ENCODE measurements at regions not wholly inside any gene's neighbourhood (a gene's known extent, or its start where the extent isn't known, plus 50 kb on each side); places are given as distances from the start of the nearest gene placed in this dataset.

GRCh38 chr4:10354225-10354624 lies 103.0 kb downstream of the ZNF518B start:
- Mint-ChIP-seq H3K9me3 (ENCODE audit: unreplicated experiment) (peaks cover 25% of the 10 kb centered on the region), H3K4me1 (ENCODE audit: insufficient read depth, unreplicated experiment) (no peaks in the 10 kb centered on the region), H3K4me3 (ENCODE audit: unreplicated experiment) (no peak overlapping the region), H3K36me3 (ENCODE audit: insufficient read depth, unreplicated experiment) (peaks cover 6% of the 10 kb centered on the region), H3K27ac (ENCODE audit: low read depth, unreplicated experiment) (no peak overlapping the region), H3K27me3 (ENCODE audit: insufficient read depth, unreplicated experiment) (no peaks in the 10 kb centered on the region)
- no peak for DNase-seq (ENCODE audit: unreplicated experiment)
- TF ChIP-seq, protein P1, sequence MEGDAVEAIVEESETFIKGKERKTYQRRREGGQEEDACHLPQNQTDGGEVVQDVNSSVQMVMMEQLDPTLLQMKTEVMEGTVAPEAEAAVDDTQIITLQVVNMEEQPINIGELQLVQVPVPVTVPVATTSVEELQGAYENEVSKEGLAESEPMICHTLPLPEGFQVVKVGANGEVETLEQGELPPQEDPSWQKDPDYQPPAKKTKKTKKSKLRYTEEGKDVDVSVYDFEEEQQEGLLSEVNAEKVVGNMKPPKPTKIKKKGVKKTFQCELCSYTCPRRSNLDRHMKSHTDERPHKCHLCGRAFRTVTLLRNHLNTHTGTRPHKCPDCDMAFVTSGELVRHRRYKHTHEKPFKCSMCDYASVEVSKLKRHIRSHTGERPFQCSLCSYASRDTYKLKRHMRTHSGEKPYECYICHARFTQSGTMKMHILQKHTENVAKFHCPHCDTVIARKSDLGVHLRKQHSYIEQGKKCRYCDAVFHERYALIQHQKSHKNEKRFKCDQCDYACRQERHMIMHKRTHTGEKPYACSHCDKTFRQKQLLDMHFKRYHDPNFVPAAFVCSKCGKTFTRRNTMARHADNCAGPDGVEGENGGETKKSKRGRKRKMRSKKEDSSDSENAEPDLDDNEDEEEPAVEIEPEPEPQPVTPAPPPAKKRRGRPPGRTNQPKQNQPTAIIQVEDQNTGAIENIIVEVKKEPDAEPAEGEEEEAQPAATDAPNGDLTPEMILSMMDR (IDR thresholded peaks at IDR 0.05; ENCODE audit: unreplicated experiment), result no peak
- no TSS peak for BruUV-seq (replicated peaks)
- intact Hi-C loops (cut with micrococcal nuclease), result no loop called here
- ChIA-PET POLR2A (no interaction called here), CTCF (no interaction called here)

DNA sequence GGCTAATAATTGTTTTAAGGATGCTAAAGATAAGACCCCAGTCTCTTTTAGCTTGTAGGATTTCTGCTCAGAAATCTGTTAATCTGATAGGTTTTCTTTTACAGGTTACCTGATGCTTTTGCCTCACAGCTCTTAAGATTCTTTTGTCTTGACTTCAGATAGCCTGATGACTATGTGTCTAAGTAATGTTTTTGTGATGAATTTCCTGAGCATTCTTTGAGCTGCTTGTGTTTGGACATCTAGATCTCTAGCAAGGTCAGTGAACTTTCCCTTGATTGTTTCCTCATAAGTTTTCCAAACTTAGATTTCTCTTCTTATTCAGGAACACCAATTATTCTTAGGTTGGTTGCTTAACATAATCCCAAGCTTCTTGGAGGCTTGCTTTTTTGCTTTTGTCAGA lies 104.1 kb downstream of the ZNF518B start:
- no TSS peak for BruUV-seq (replicated peaks)
- CTCF ChIA-PET, result interaction anchor here (0.7 to 1.0 kb wide), 2 partner anchors 167 to 202 kb away, joined by 3 read pairs; no protein-coding TSS in a partner anchor

GRCh38 chr4:10348241-10348640 lies 109.0 kb downstream of the ZNF518B start:
- BruUV-seq (replicated peaks), result no TSS peak
- Mint-ChIP-seq H3K4me3 (ENCODE audit: unreplicated experiment) (no peak overlapping the region), H3K4me1 (ENCODE audit: insufficient read depth, unreplicated experiment) (no peaks in the 10 kb centered on the region), H3K36me3 (ENCODE audit: insufficient read depth, unreplicated experiment) (no peaks in the 10 kb centered on the region), H3K27ac (ENCODE audit: low read depth, unreplicated experiment) (no peak overlapping the region), H3K27me3 (ENCODE audit: insufficient read depth, unreplicated experiment) (no peaks in the 10 kb centered on the region), H3K9me3 (ENCODE audit: unreplicated experiment) (peaks cover 29% of the 10 kb centered on the region)
- DNase-seq (ENCODE audit: unreplicated experiment), result no peak
- ChIA-PET POLR2A (no interaction called here), CTCF (interaction anchor here (0.8 to 1.9 kb wide), 3 partner anchors 11 to 190 kb away, joined by 3 to 6 read pairs (median 5); no protein-coding TSS in a partner anchor)
- TF ChIP-seq, protein P1 (IDR thresholded peaks at IDR 0.05; ENCODE audit: unreplicated experiment), result no peak
- intact Hi-C loops (cut with micrococcal nuclease), result no loop called here

More for the DNA sequence above, 104.1 kb downstream of the ZNF518B start:
- DNase-seq (ENCODE audit: unreplicated experiment), result no peak
- no peaks in the 10 kb centered on the region for H3K27me3 Mint-ChIP-seq (ENCODE audit: insufficient read depth, unreplicated experiment)
- no peaks in the 10 kb centered on the region for H3K4me1 Mint-ChIP-seq (ENCODE audit: insufficient read depth, unreplicated experiment)
- intact Hi-C loops (cut with micrococcal nuclease), result no loop called here
- H3K4me3 Mint-ChIP-seq (ENCODE audit: unreplicated experiment), result no peak overlapping the region
- TF ChIP-seq, protein P1 (IDR thresholded peaks at IDR 0.05; ENCODE audit: unreplicated experiment), result no peak
- POLR2A ChIA-PET, result no interaction called here
- H3K36me3 Mint-ChIP-seq (ENCODE audit: insufficient read depth, unreplicated experiment), result peaks cover 6% of the 10 kb centered on the region
- H3K9me3 Mint-ChIP-seq (ENCODE audit: unreplicated experiment), result peaks cover 37% of the 10 kb centered on the region
- H3K27ac Mint-ChIP-seq (ENCODE audit: low read depth, unreplicated experiment), result no peak overlapping the region

GRCh38 chr4:10347815-10348214 lies 109.4 kb downstream of the ZNF518B start:
- Mint-ChIP-seq H3K4me1 (ENCODE audit: insufficient read depth, unreplicated experiment) (no peaks in the 10 kb centered on the region), H3K27me3 (ENCODE audit: insufficient read depth, unreplicated experiment) (no peaks in the 10 kb centered on the region), H3K27ac (ENCODE audit: low read depth, unreplicated experiment) (no peak overlapping the region), H3K36me3 (ENCODE audit: insufficient read depth, unreplicated experiment) (no peaks in the 10 kb centered on the region), H3K9me3 (ENCODE audit: unreplicated experiment) (peaks cover 29% of the 10 kb centered on the region), H3K4me3 (ENCODE audit: unreplicated experiment) (no peak overlapping the region)
- BruUV-seq (replicated peaks), result no TSS peak
- DNase-seq (ENCODE audit: unreplicated experiment), result no peak
- TF ChIP-seq, protein P1 (IDR thresholded peaks at IDR 0.05; ENCODE audit: unreplicated experiment), result no peak
- ChIA-PET CTCF (interaction anchor here (0.5 to 1.9 kb wide), 2 partner anchors 182 to 189 kb away, joined by 3 to 6 read pairs; no protein-coding TSS in a partner anchor), POLR2A (no interaction called here)
- intact Hi-C loops (cut with micrococcal nuclease), result no loop called here
